ENCODE measurements at regions not wholly inside any gene's neighbourhood (a gene's known extent, or its start where the extent isn't known, plus 50 kb on each side); places are given as distances from the start of the nearest gene placed in this dataset.

- Histone ChIP-seq H3K79me1 (ENCODE audit: low read depth, low read length) (no peaks in the 10 kb centered on the region), H3K23me2 (ENCODE audit: low read depth, low read length) (no peaks in the 10 kb centered on the region), H2BK20ac (ENCODE audit: low read length) (no peak overlapping the region), H3K4me3 (ENCODE audit: extremely low read depth in 1 of 4, insufficient read depth in 2 of 4, low read depth in 3 of 4, low read length in 4 of 4) (no peak overlapping the region), H3K36me3 (ENCODE audit: control insufficient read depth in 2 of 4, insufficient read depth in 4 of 4, low read length in 3 of 4) (no peaks in the 10 kb centered on the region), H3K4me2 (ENCODE audit: insufficient read depth in 1 of 2, low read depth in 2 of 2, low read length in 2 of 2) (no peak overlapping the region), H3K79me2 (ENCODE audit: control insufficient read depth in 1 of 2, insufficient read depth in 2 of 2, low read length in 2 of 2) (no peaks in the 10 kb centered on the region), H3K4me1 (replicated peaks in 1 of 4; ENCODE audit: control insufficient read depth in 3 of 4, insufficient read depth in 4 of 4, low read length in 3 of 4) (no peaks in the 10 kb centered on the region), H3K14ac (ENCODE audit: insufficient read length) (no peak overlapping the region), H2BK5ac (ENCODE audit: low read depth, low read length) (no peak overlapping the region), H3K27me3 (replicated peaks in 1 of 4; ENCODE audit: control insufficient read depth in 3 of 4, extremely low read depth in 1 of 4, insufficient read depth in 3 of 4, low read length in 3 of 4) (no peaks in the 10 kb centered on the region), H3K9me3 (ENCODE audit: insufficient read depth in 2 of 2, low read depth in 1 of 2, low read length in 1 of 2) (peaks cover 0 to 4% of the 10 kb centered on the region in 2 experiments; a peak in 1 of 4 replicates), H3K18ac (ENCODE audit: extremely low read depth, low read length) (no peak overlapping the region), H3K23ac (ENCODE audit: insufficient read length) (no peak overlapping the region), H2BK15ac (ENCODE audit: low read length) (no peak overlapping the region), H2AK5ac (ENCODE audit: low read depth, low read length) (no peak overlapping the region), H4K5ac (ENCODE audit: insufficient read length, low read depth, low read length) (no peak overlapping the region), H3K27ac (ENCODE audit: low read depth, low read length) (no peak overlapping the region), H4K20me1 (replicated peaks in 1 of 2; ENCODE audit: control insufficient read depth in 1 of 2, insufficient read depth in 2 of 2, low read length in 2 of 2) (no peaks in the 10 kb centered on the region), H3K4ac (replicated peaks; ENCODE audit: insufficient read length, low read depth, low read length) (no peak overlapping the region), H2BK12ac (ENCODE audit: low read depth, low read length) (no peak overlapping the region), H2AFZ (ENCODE audit: low read length) (no peak overlapping the region), H4K8ac (ENCODE audit: extremely low read depth, insufficient read depth, low read length) (no peak overlapping the region), H4K91ac (replicated peaks; ENCODE audit: insufficient read length, low read length) (no peak overlapping the region), H3K56ac (replicated peaks; ENCODE audit: insufficient read length, low read depth, low read length) (no peak overlapping the region), H2BK120ac (replicated peaks; ENCODE audit: low read depth, low read length) (no peak overlapping the region), H3K9ac (replicated peaks in 1 of 4; ENCODE audit: extremely low read depth in 1 of 4, low read depth in 3 of 4, low read length in 3 of 4) (no peak overlapping the region)
- no peak for TF ChIP-seq NRF1 (IDR thresholded peaks at IDR 0.05; ENCODE audit: low read depth, low read length)
- no peak for TF ChIP-seq BCL11A (IDR thresholded peaks at IDR 0.05; ENCODE audit: low read depth in 2 of 2, low read length in 2 of 2)
- no peak for TF ChIP-seq BACH1 (IDR thresholded peaks at IDR 0.05; ENCODE audit: low read length)
- DNase-seq (ENCODE audit: low read depth in 1 of 2, low spot score in 2 of 2) (no peak), FAIRE-seq (no peak)
- 78% methylated on average over 4 of the region's 4 CpGs; no CpG with 5 or more reads in 1 of the 2 experiments for WGBS, 2 experiments (ENCODE audit: extremely low coverage in 1 of 2, insufficient coverage in 1 of 2, insufficient read length in 1 of 2, insufficient replicate concordance in 2 of 2, low coverage in 1 of 2, low lambda C conversion rate in 2 of 2, missing lambda C conversion rate in 1 of 2)
- ChIA-PET POLR2A (ENCODE audit: partially characterized antibody) (no interaction called here), CTCF (ENCODE audit: partially characterized antibody) (no interaction called here)
These were observed 83.7 kb downstream of the DSEL start for GRCh38 chr18:67432806-67433205.

Measured in H1 (cell line).